ENCODE measurements at regions not wholly inside any gene's neighbourhood (a gene's known extent, or its start where the extent isn't known, plus 50 kb on each side); places are given as distances from the start of the nearest gene placed in this dataset.

- TF ChIP-seq CTCF (conservative IDR thresholded peaks at IDR 0.05 in 1 of 2, IDR thresholded peaks at IDR 0.05 in 1 of 2; ENCODE audit: low read depth in 1 of 2, low read length in 2 of 2): no peak
- TF ChIP-seq EZH2 (IDR thresholded peaks at IDR 0.05; ENCODE audit: low read length, missing control alignments): no peak
Observed at GRCh38 chr1:219529116-219529515, 83.8 kb downstream of the ZC3H11B start.
